Mesendoderm (in vitro differentiated cells): ENCODE measurements at regions not wholly inside any gene's neighbourhood (a gene's known extent, or its start where the extent isn't known, plus 50 kb on each side); places are given as distances from the start of the nearest gene placed in this dataset.

Experiments
- DNase-seq: peaks from one replicate; pipeline ENCODE4 v3.0.0; 2013
- H2AK5ac ChIP-seq: 2 replicates; pipeline ENCODE4 v1.6.1; 2013; ENCODE audit warnings: low read length, inconsistent platforms
- H2BK120ac ChIP-seq: 2 replicates; pipeline ENCODE4 v1.6.1; 2013; ENCODE audit warnings: low read depth, mild to moderate bottlenecking, low read length, moderate library complexity, mixed read lengths
- H2BK15ac ChIP-seq: replicated peaks from 2 replicates; pipeline ENCODE4 v1.6.1; 2013; ENCODE audit warnings: low read depth, mild to moderate bottlenecking, moderate library complexity
- H2BK5ac ChIP-seq: 2 replicates; pipeline ENCODE4 v1.6.1; 2013; ENCODE audit warnings: low read length, inconsistent platforms
- H3K18ac ChIP-seq: 2 replicates; pipeline ENCODE4 v1.6.1; 2013; ENCODE audit warnings: mild to moderate bottlenecking, low read length, mixed read lengths
- H3K23ac ChIP-seq: one replicate; pipeline ENCODE4 v1.6.1; 2013; ENCODE audit warnings: low read length
- H3K27ac ChIP-seq: 2 replicates; pipeline ENCODE4 v1.5.1; 2013; ENCODE audit warnings: low read depth, mild to moderate bottlenecking, inconsistent platforms, low read length, moderate library complexity
- H3K27me3 ChIP-seq: 2 replicates; pipeline ENCODE4 v1.6.1; 2013; ENCODE audit warnings: low read length, control low read depth, mild to moderate bottlenecking, inconsistent platforms; ENCODE audit not compliant: insufficient read depth, poor library complexity
- H3K36me3 ChIP-seq: 2 replicates; pipeline ENCODE4 v1.6.1; 2013; ENCODE audit warnings: low read length, inconsistent platforms; ENCODE audit not compliant: control insufficient read depth, insufficient read depth
- H3K4ac ChIP-seq: one replicate; pipeline ENCODE4 v1.6.1; 2013; ENCODE audit warnings: low read depth, mild to moderate bottlenecking, low read length, moderate library complexity
- H3K4me1 ChIP-seq: 2 replicates; pipeline ENCODE4 v1.6.1; 2013; ENCODE audit warnings: low read depth, low read length, inconsistent platforms; ENCODE audit not compliant: control insufficient read depth
- H3K4me2 ChIP-seq: 2 replicates; pipeline ENCODE4 v1.6.1; 2013; ENCODE audit warnings: low read length
- H3K4me3 ChIP-seq: 2 replicates; pipeline ENCODE4 v1.5.1; 2013; ENCODE audit warnings: mild to moderate bottlenecking, low read length
- H3K56ac ChIP-seq: one replicate; pipeline ENCODE4 v1.6.1; 2013; ENCODE audit warnings: low read length
- H3K79me1 ChIP-seq: 2 replicates; pipeline ENCODE4 v1.6.1; 2013; ENCODE audit warnings: low read length, inconsistent platforms
- H3K79me2 ChIP-seq: 2 replicates; pipeline ENCODE4 v1.6.1; 2013; ENCODE audit warnings: mild to moderate bottlenecking, low read length; ENCODE audit not compliant: control insufficient read depth, insufficient read depth
- H3K9ac ChIP-seq: 2 replicates; pipeline ENCODE4 v1.6.1; 2013; ENCODE audit warnings: low read length, inconsistent platforms
- H4K5ac ChIP-seq: one replicate; pipeline ENCODE4 v1.6.1; 2013; ENCODE audit warnings: low read length
- H4K8ac ChIP-seq: one replicate; pipeline ENCODE4 v1.6.1; 2013; ENCODE audit warnings: low read depth, mild to moderate bottlenecking, control low read depth, low read length, moderate library complexity
- WGBS: extraction: QIAGEN DNeasy Blood & Tissue Kit; methylation state at CpG from one replicate; pipeline ENCODE4 v1.1.7; 2013; ENCODE audit warnings: low lambda C conversion rate, missing lambda C conversion rate; ENCODE audit not compliant: insufficient coverage; ENCODE audit errors: extremely low coverage; 5-methylcytosine and 5-hydroxymethylcytosine counted together

- no peak overlapping the region for H2BK15ac ChIP-seq
- DNase-seq, result no peak
- no peak overlapping the region for H4K5ac ChIP-seq
- H3K36me3 ChIP-seq, result no peaks in the 10 kb centered on the region
- no peaks in the 10 kb centered on the region for H3K4me1 ChIP-seq
- H3K27ac ChIP-seq, result no peak overlapping the region
- H3K79me1 ChIP-seq, result no peaks in the 10 kb centered on the region
- no peak overlapping the region for H3K4ac ChIP-seq
- H3K18ac ChIP-seq, result no peak overlapping the region
- no peak overlapping the region for H3K4me2 ChIP-seq
- no peak overlapping the region for H3K9ac ChIP-seq
- no peaks in the 10 kb centered on the region for H3K27me3 ChIP-seq
- H2AK5ac ChIP-seq, result no peak overlapping the region
- no CpG with 5 or more reads among the region's 4 CpGs for WGBS
- no peak overlapping the region for H3K4me3 ChIP-seq
- no peak overlapping the region for H3K56ac ChIP-seq
- H3K79me2 ChIP-seq, result no peaks in the 10 kb centered on the region
- no peak overlapping the region for H3K23ac ChIP-seq
- H2BK120ac ChIP-seq, result no peak overlapping the region
- H2BK5ac ChIP-seq, result no peak overlapping the region
- H4K8ac ChIP-seq, result no peak overlapping the region
Observed at GRCh38 chr14:87678624-87679023, 314.4 kb downstream of the GALC start.

GRCh38 chr14:87676814-87677437 lies 316.1 kb downstream of the GALC start:
- Histone ChIP-seq H3K4ac (no peak overlapping the region), H3K79me2 (no peaks in the 10 kb centered on the region), H4K8ac (no peak overlapping the region), H3K36me3 (no peaks in the 10 kb centered on the region), H3K27me3 (no peaks in the 10 kb centered on the region), H2BK120ac (no peak overlapping the region), H2BK5ac (no peak overlapping the region), H3K79me1 (no peaks in the 10 kb centered on the region), H2BK15ac (no peak overlapping the region), H3K4me2 (no peak overlapping the region), H2AK5ac (no peak overlapping the region), H3K4me1 (no peaks in the 10 kb centered on the region), H3K4me3 (no peak overlapping the region), H3K18ac (no peak overlapping the region), H3K23ac (no peak overlapping the region), H3K56ac (no peak overlapping the region), H4K5ac (no peak overlapping the region), H3K27ac (no peak overlapping the region), H3K9ac (no peak overlapping the region)
- no peak for DNase-seq
- whole genome bisulfite sequencing, result no CpG with 5 or more reads among the region's 2 CpGs

GRCh38 chr14:87667659-87668058 lies 325.3 kb downstream of the GALC start:
- Histone ChIP-seq H3K23ac (no peak overlapping the region), H3K79me1 (no peaks in the 10 kb centered on the region), H3K4me2 (no peak overlapping the region), H3K18ac (no peak overlapping the region), H3K4me1 (no peaks in the 10 kb centered on the region), H4K5ac (no peak overlapping the region), H2AK5ac (no peak overlapping the region), H3K4ac (no peak overlapping the region), H2BK15ac (peak overlapping the region; percentile 36), H3K79me2 (no peaks in the 10 kb centered on the region), H2BK5ac (no peak overlapping the region), H4K8ac (no peak overlapping the region), H3K56ac (no peak overlapping the region), H3K4me3 (no peak overlapping the region), H3K9ac (no peak overlapping the region), H3K27ac (no peak overlapping the region), H3K27me3 (no peaks in the 10 kb centered on the region), H3K36me3 (no peaks in the 10 kb centered on the region), H2BK120ac (no peak overlapping the region)
- no CpG with 5 or more reads among the region's 4 CpGs for WGBS
- no peak for DNase-seq

- Histone ChIP-seq H3K27ac (no peak overlapping the region), H3K4me2 (no peak overlapping the region), H3K36me3 (no peaks in the 10 kb centered on the region), H2BK5ac (no peak overlapping the region), H3K27me3 (no peaks in the 10 kb centered on the region), H3K79me1 (no peaks in the 10 kb centered on the region), H3K9ac (no peak overlapping the region), H3K56ac (no peak overlapping the region), H4K8ac (no peak overlapping the region), H3K79me2 (no peaks in the 10 kb centered on the region), H3K4ac (no peak overlapping the region), H4K5ac (no peak overlapping the region), H3K23ac (no peak overlapping the region), H2AK5ac (no peak overlapping the region), H3K4me3 (no peak overlapping the region), H3K4me1 (no peaks in the 10 kb centered on the region), H3K18ac (no peak overlapping the region), H2BK15ac (no peak overlapping the region), H2BK120ac (no peak overlapping the region)
- no CpG with 5 or more reads among the region's 1 CpG for WGBS
- DNase-seq, result no peak
Observed at GRCh38 chr14:87656315-87656714, 336.7 kb downstream of the GALC start.

GRCh38 chr14:87652278-87652677 lies 340.7 kb downstream of the GALC start:
- Histone ChIP-seq H3K79me1 (no peaks in the 10 kb centered on the region), H4K8ac (no peak overlapping the region), H2BK5ac (no peak overlapping the region), H3K79me2 (no peaks in the 10 kb centered on the region), H4K5ac (no peak overlapping the region), H2BK15ac (no peak overlapping the region), H2AK5ac (no peak overlapping the region), H3K56ac (no peak overlapping the region), H3K27me3 (no peaks in the 10 kb centered on the region), H3K18ac (no peak overlapping the region), H3K9ac (no peak overlapping the region), H3K4ac (no peak overlapping the region), H3K36me3 (no peaks in the 10 kb centered on the region), H3K23ac (no peak overlapping the region), H2BK120ac (no peak overlapping the region), H3K4me1 (no peaks in the 10 kb centered on the region), H3K27ac (no peak overlapping the region), H3K4me3 (no peak overlapping the region), H3K4me2 (no peak overlapping the region)
- no peak for DNase-seq
- WGBS, result no CpG with 5 or more reads among the region's 2 CpGs

- Histone ChIP-seq H3K9ac (no peak overlapping the region), H2BK5ac (no peak overlapping the region), H2BK120ac (no peak overlapping the region), H3K27ac (no peak overlapping the region), H3K4ac (no peak overlapping the region), H3K56ac (no peak overlapping the region), H2BK15ac (no peak overlapping the region), H3K4me3 (no peak overlapping the region), H4K8ac (no peak overlapping the region), H3K36me3 (no peaks in the 10 kb centered on the region), H3K18ac (no peak overlapping the region), H3K4me1 (no peaks in the 10 kb centered on the region), H3K23ac (no peak overlapping the region), H3K27me3 (no peaks in the 10 kb centered on the region), H2AK5ac (no peak overlapping the region), H4K5ac (no peak overlapping the region), H3K4me2 (no peak overlapping the region), H3K79me1 (no peaks in the 10 kb centered on the region), H3K79me2 (no peaks in the 10 kb centered on the region)
- DNase-seq, result no peak
- WGBS, result no CpG with 5 or more reads among the region's 3 CpGs
Observed at GRCh38 chr14:87644689-87645088, 348.3 kb downstream of the GALC start.
